Large intestine (tissue), 3 donors: ENCODE measurements at regions not wholly inside any gene's neighbourhood (a gene's known extent, or its start where the extent isn't known, plus 50 kb on each side); places are given as distances from the start of the nearest gene placed in this dataset.
A peak's percentile ranks its signal among the peaks of the same experiment; 100 is the strongest.
"Not testable (repeated sequence)": the region's sequence is repeated elsewhere in the genome, so short reads cannot be mapped to it uniquely, and the experiment has no call there.

ENCODE experiments used
- DNase-seq, 2 donors: peaks; one replicate each; pipeline versions ENCODE4 v3.0.0 to v3.0.0-alpha.2; 2013
- H3K27ac ChIP-seq: one replicate; pipeline ENCODE4 v1.5.1; 2013; ENCODE audit warnings: low read length
- H3K27me3 ChIP-seq: 2 replicates; pipeline ENCODE4 v1.6.1; 2013; ENCODE audit warnings: low read length; ENCODE audit not compliant: control insufficient read depth, insufficient read depth
- H3K36me3 ChIP-seq: 2 replicates; pipeline ENCODE4 v1.6.1; 2013; ENCODE audit warnings: low read length; ENCODE audit not compliant: control insufficient read depth, insufficient read depth
- H3K4me1 ChIP-seq: one replicate; pipeline ENCODE4 v1.6.1; 2013; ENCODE audit warnings: low read length; ENCODE audit not compliant: control insufficient read depth, insufficient read depth
- H3K4me3 ChIP-seq: one replicate; pipeline ENCODE4 v1.5.1; 2013; ENCODE audit warnings: low read length
- H3K9me3 ChIP-seq: one replicate; pipeline ENCODE4 v1.6.1; 2013; ENCODE audit warnings: mild to moderate bottlenecking, low read depth, low read length, moderate library complexity; ENCODE audit not compliant: control insufficient read depth
- WGBS: methylation state at CpG from one replicate; pipeline ENCODE4 v1.1.5; 2013; ENCODE audit warnings: low lambda C conversion rate; ENCODE audit not compliant: insufficient coverage; 5-methylcytosine and 5-hydroxymethylcytosine counted together

- Histone ChIP-seq H3K4me1 (no peaks in the 10 kb centered on the region), H3K36me3 (no peaks in the 10 kb centered on the region), H3K27ac (no peak overlapping the region), H3K4me3 (no peak overlapping the region), H3K9me3 (no peaks in the 10 kb centered on the region), H3K27me3 (no peaks in the 10 kb centered on the region)
- WGBS, result no CpG with 5 or more reads among the region's 1 CpG
- no peak for DNase-seq
Observed at GRCh38 chr14:48331421-48331820, 656.0 kb upstream of the MDGA2 start.

- no peak overlapping the region for H3K27ac ChIP-seq
- no peaks in the 10 kb centered on the region for H3K4me1 ChIP-seq
- DNase-seq, result no peak
- no peaks in the 10 kb centered on the region for H3K27me3 ChIP-seq
- H3K4me3 ChIP-seq, result no peak overlapping the region
- H3K9me3 ChIP-seq, result no peaks in the 10 kb centered on the region
- 67% methylated on average over 1 of the region's 1 CpG for WGBS
- no peaks in the 10 kb centered on the region for H3K36me3 ChIP-seq
Observed at GRCh38 chr14:48325486-48325885, 650.1 kb upstream of the MDGA2 start.

- H3K27ac ChIP-seq, result no peak overlapping the region
- H3K4me1 ChIP-seq, result no peaks in the 10 kb centered on the region
- H3K36me3 ChIP-seq, result no peaks in the 10 kb centered on the region
- WGBS, result 100% methylated on average over 2 of the region's 6 CpGs
- no peak overlapping the region for H3K4me3 ChIP-seq
- DNase-seq, result no peak
- no peaks in the 10 kb centered on the region for H3K9me3 ChIP-seq
- no peaks in the 10 kb centered on the region for H3K27me3 ChIP-seq
Observed at GRCh38 chr14:48323665-48324064, 648.3 kb upstream of the MDGA2 start.

- Histone ChIP-seq H3K27ac (no peak overlapping the region), H3K27me3 (no peaks in the 10 kb centered on the region), H3K36me3 (no peaks in the 10 kb centered on the region), H3K4me3 (no peak overlapping the region), H3K9me3 (no peaks in the 10 kb centered on the region), H3K4me1 (no peaks in the 10 kb centered on the region)
- no peak for DNase-seq
Observed at GRCh38 chr14:48319823-48320222, 644.4 kb upstream of the MDGA2 start.

- no peak overlapping the region for H3K27ac ChIP-seq
- H3K4me1 ChIP-seq, result no peaks in the 10 kb centered on the region
- H3K9me3 ChIP-seq, result no peaks in the 10 kb centered on the region
- no peaks in the 10 kb centered on the region for H3K27me3 ChIP-seq
- H3K36me3 ChIP-seq, result no peaks in the 10 kb centered on the region
- no peak for DNase-seq
- 89% methylated on average over 3 of the region's 3 CpGs for WGBS
- H3K4me3 ChIP-seq, result no peak overlapping the region
Observed at GRCh38 chr14:48304729-48305128, 629.3 kb upstream of the MDGA2 start.

- no peak overlapping the region for H3K27ac ChIP-seq
- H3K36me3 ChIP-seq, result no peaks in the 10 kb centered on the region
- no peaks in the 10 kb centered on the region for H3K27me3 ChIP-seq
- H3K4me3 ChIP-seq, result no peak overlapping the region
- H3K9me3 ChIP-seq, result no peaks in the 10 kb centered on the region
- H3K4me1 ChIP-seq, result no peaks in the 10 kb centered on the region
- no peak for DNase-seq
Observed at GRCh38 chr14:48289701-48290100, 614.3 kb upstream of the MDGA2 start.

- H3K27me3 ChIP-seq, H3K4me3 ChIP-seq, H3K4me1 ChIP-seq, H3K36me3 ChIP-seq, DNase-seq, H3K9me3 ChIP-seq, H3K27ac ChIP-seq: not testable (repeated sequence)
- WGBS, result no CpG with 5 or more reads among the region's 11 CpGs
Observed at GRCh38 chr14:48285217-48285616, 609.8 kb upstream of the MDGA2 start.

- Histone ChIP-seq H3K4me3 (no peak overlapping the region), H3K27me3 (no peaks in the 10 kb centered on the region), H3K9me3 (no peaks in the 10 kb centered on the region), H3K4me1 (no peaks in the 10 kb centered on the region), H3K27ac (no peak overlapping the region), H3K36me3 (no peaks in the 10 kb centered on the region)
- peak in 1 of 2 donors; percentile 2 for DNase-seq
Observed at GRCh38 chr14:48275301-48275700, 599.9 kb upstream of the MDGA2 start.

GRCh38 chr14:48274826-48275225 is 599.4 kb upstream of the MDGA2 start:
- WGBS, result 80% methylated on average over 1 of the region's 3 CpGs

GRCh38 chr14:48267926-48268325 is 592.5 kb upstream of the MDGA2 start:
- H3K4me3 ChIP-seq, H3K27ac ChIP-seq, H3K36me3 ChIP-seq, H3K9me3 ChIP-seq, DNase-seq, H3K27me3 ChIP-seq, H3K4me1 ChIP-seq: not testable (repeated sequence)
- WGBS, result 67% methylated on average over 3 of the region's 4 CpGs

More at GRCh38 chr14:48274826-48275225, 599.4 kb upstream of the MDGA2 start:
- no peaks in the 10 kb centered on the region for H3K27me3 ChIP-seq
- H3K4me1 ChIP-seq, result no peaks in the 10 kb centered on the region
- no peak for DNase-seq
- no peaks in the 10 kb centered on the region for H3K9me3 ChIP-seq
- H3K27ac ChIP-seq, result no peak overlapping the region
- H3K4me3 ChIP-seq, result no peak overlapping the region
- no peaks in the 10 kb centered on the region for H3K36me3 ChIP-seq

GRCh38 chr14:48266201-48266600 is 590.8 kb upstream of the MDGA2 start:
- not testable (repeated sequence) for H3K27me3 ChIP-seq, H3K4me1 ChIP-seq, H3K27ac ChIP-seq, H3K9me3 ChIP-seq, DNase-seq, H3K4me3 ChIP-seq, H3K36me3 ChIP-seq
- 54% methylated on average over 3 of the region's 5 CpGs for WGBS
